ENCODE measurements at regions not wholly inside any gene's neighbourhood (a gene's known extent, or its start where the extent isn't known, plus 50 kb on each side); places are given as distances from the start of the nearest gene placed in this dataset.
"Not testable (repeated sequence)": the region's sequence is repeated elsewhere in the genome, so short reads cannot be mapped to it uniquely, and the experiment has no call there.

GRCh38 chr12:60724984-60725383, 1129.2 kb downstream of the SLC16A7 start:
- no peaks in the 10 kb centered on the region for H3K9me3 Mint-ChIP-seq (ENCODE audit: unreplicated experiment)
- ChIA-PET POLR2A (no interaction called here), CTCF (interaction anchor here (0.6 kb wide), 1 partner anchor 238 kb away, joined by 4 read pairs; no protein-coding TSS in a partner anchor)
- peaks cover 6% of the 10 kb centered on the region for H3K36me3 Mint-ChIP-seq (ENCODE audit: insufficient read depth, unreplicated experiment)
- TF ChIP-seq, protein P1, sequence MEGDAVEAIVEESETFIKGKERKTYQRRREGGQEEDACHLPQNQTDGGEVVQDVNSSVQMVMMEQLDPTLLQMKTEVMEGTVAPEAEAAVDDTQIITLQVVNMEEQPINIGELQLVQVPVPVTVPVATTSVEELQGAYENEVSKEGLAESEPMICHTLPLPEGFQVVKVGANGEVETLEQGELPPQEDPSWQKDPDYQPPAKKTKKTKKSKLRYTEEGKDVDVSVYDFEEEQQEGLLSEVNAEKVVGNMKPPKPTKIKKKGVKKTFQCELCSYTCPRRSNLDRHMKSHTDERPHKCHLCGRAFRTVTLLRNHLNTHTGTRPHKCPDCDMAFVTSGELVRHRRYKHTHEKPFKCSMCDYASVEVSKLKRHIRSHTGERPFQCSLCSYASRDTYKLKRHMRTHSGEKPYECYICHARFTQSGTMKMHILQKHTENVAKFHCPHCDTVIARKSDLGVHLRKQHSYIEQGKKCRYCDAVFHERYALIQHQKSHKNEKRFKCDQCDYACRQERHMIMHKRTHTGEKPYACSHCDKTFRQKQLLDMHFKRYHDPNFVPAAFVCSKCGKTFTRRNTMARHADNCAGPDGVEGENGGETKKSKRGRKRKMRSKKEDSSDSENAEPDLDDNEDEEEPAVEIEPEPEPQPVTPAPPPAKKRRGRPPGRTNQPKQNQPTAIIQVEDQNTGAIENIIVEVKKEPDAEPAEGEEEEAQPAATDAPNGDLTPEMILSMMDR (IDR thresholded peaks at IDR 0.05; ENCODE audit: unreplicated experiment) = no peak
- H3K27ac Mint-ChIP-seq (ENCODE audit: low read depth, unreplicated experiment) = no peak overlapping the region
- DNase-seq (ENCODE audit: unreplicated experiment) = no peak
- BruUV-seq (replicated peaks) = no TSS peak
- no peaks in the 10 kb centered on the region for H3K4me1 Mint-ChIP-seq (ENCODE audit: insufficient read depth, unreplicated experiment)
- intact Hi-C loops (cut with micrococcal nuclease) = no loop called here
- no peak overlapping the region for H3K4me3 Mint-ChIP-seq (ENCODE audit: unreplicated experiment)
- H3K27me3 Mint-ChIP-seq (ENCODE audit: insufficient read depth, unreplicated experiment) = no peaks in the 10 kb centered on the region

DNA sequence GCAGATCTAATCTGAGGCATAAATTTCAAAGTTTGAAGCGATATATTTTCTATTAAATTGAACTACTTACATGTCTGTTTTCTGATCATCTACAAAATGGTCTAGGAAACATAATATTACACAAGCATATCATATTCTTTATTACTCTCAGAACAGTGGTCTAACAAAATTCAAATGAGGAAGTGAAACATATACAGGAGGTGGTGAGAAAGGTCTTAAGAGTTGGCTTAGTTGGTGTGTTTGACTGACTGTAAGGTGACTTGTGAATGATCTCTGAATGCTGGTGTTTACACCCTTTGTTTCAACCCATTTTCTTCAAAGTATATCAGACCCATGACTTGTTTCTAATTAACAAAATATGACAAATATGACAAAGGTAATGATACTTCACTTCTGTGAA, 1156.8 kb downstream of the SLC16A7 start:
- POLR2A ChIA-PET = interaction anchor here (0.6 kb wide), 1 partner anchor 511 kb away, joined by 3 read pairs; no protein-coding TSS in a partner anchor
- DNase-seq (ENCODE audit: unreplicated experiment) = no peak
- no TSS peak for BruUV-seq (replicated peaks)
- Mint-ChIP-seq H3K36me3 (ENCODE audit: insufficient read depth, unreplicated experiment) (no peaks in the 10 kb centered on the region), H3K27ac (ENCODE audit: low read depth, unreplicated experiment) (no peak overlapping the region), H3K27me3 (ENCODE audit: insufficient read depth, unreplicated experiment) (no peaks in the 10 kb centered on the region), H3K4me3 (ENCODE audit: unreplicated experiment) (no peak overlapping the region), H3K9me3 (ENCODE audit: unreplicated experiment) (peaks cover 11% of the 10 kb centered on the region), H3K4me1 (ENCODE audit: insufficient read depth, unreplicated experiment) (no peaks in the 10 kb centered on the region)
- TF ChIP-seq, protein P1 (IDR thresholded peaks at IDR 0.05; ENCODE audit: unreplicated experiment) = no peak
- CTCF ChIA-PET = no interaction called here
- intact Hi-C loops (cut with micrococcal nuclease) = no loop called here

DNA sequence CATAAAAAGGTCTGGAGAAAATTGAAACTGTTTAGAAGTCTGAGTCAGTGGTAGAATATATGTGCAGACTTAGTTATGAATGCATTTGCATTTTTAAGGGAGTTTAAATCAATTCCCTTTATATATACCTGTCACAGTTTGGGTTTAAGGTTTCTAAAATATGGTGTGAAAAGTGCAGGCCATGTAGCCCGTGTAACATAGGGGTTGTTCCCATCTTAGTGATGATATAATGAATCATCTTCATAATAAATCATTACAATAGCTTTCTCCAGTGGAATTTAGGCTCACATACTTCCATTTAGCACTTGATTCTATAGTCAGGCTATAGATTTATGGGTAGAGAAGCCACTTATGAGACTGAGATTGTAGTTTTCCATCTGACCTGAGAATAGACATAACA, 1162.4 kb downstream of the SLC16A7 start:
- peaks cover 6% of the 10 kb centered on the region for H3K36me3 Mint-ChIP-seq (ENCODE audit: insufficient read depth, unreplicated experiment)
- H3K9me3 Mint-ChIP-seq (ENCODE audit: unreplicated experiment) = no peaks in the 10 kb centered on the region
- no peak for DNase-seq (ENCODE audit: unreplicated experiment)
- H3K27me3 Mint-ChIP-seq (ENCODE audit: insufficient read depth, unreplicated experiment) = no peaks in the 10 kb centered on the region
- TF ChIP-seq, protein P1 (IDR thresholded peaks at IDR 0.05; ENCODE audit: unreplicated experiment) = no peak
- BruUV-seq (replicated peaks) = no TSS peak
- intact Hi-C loops (cut with micrococcal nuclease) = no loop called here
- H3K4me1 Mint-ChIP-seq (ENCODE audit: insufficient read depth, unreplicated experiment) = no peaks in the 10 kb centered on the region
- ChIA-PET CTCF (no interaction called here), POLR2A (no interaction called here)
- no peak overlapping the region for H3K27ac Mint-ChIP-seq (ENCODE audit: low read depth, unreplicated experiment)
- no peak overlapping the region for H3K4me3 Mint-ChIP-seq (ENCODE audit: unreplicated experiment)

- POLR2A ChIA-PET = no interaction called here
- Mint-ChIP-seq H3K27ac (ENCODE audit: low read depth, unreplicated experiment) (no peak overlapping the region), H3K4me1 (ENCODE audit: insufficient read depth, unreplicated experiment) (no peaks in the 10 kb centered on the region), H3K36me3 (ENCODE audit: insufficient read depth, unreplicated experiment) (peaks cover 6% of the 10 kb centered on the region), H3K4me3 (ENCODE audit: unreplicated experiment) (no peak overlapping the region), H3K9me3 (ENCODE audit: unreplicated experiment) (no peaks in the 10 kb centered on the region), H3K27me3 (ENCODE audit: insufficient read depth, unreplicated experiment) (no peaks in the 10 kb centered on the region)
- TF ChIP-seq, protein P1 (IDR thresholded peaks at IDR 0.05; ENCODE audit: unreplicated experiment) = no peak
- intact Hi-C loops (cut with micrococcal nuclease) = no loop called here
- no peak for DNase-seq (ENCODE audit: unreplicated experiment)
- CTCF ChIA-PET = interaction anchor here (0.6 kb wide), 1 partner anchor 60 kb away, joined by 3 read pairs; no protein-coding TSS in a partner anchor
- BruUV-seq (replicated peaks) = no TSS peak
Observed at GRCh38 chr12:60760965-60761364, 1165.1 kb downstream of the SLC16A7 start.

DNA sequence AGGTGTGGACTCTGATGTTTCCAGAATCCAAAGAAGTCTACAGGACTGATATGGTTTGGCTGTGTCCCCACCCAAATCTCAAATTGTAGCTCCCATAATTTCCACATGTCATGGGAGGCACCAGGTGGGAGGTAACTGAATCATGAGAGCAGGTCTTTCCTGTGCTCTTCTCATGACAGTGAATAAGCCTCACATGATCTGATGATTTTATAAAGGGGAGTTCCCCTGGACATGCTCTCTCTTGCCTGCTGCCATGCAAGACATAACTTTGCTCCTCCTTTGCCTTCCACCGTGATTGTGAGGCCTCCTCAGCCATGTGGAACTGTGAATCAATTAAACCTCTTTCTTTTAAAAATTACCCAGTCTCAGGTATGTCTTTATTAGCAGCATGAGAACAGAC, 1205.3 kb downstream of the SLC16A7 start:
- H3K4me3 Mint-ChIP-seq (ENCODE audit: unreplicated experiment); POLR2A ChIA-PET; H3K9me3 Mint-ChIP-seq (ENCODE audit: unreplicated experiment); H3K36me3 Mint-ChIP-seq (ENCODE audit: insufficient read depth, unreplicated experiment); BruUV-seq (replicated peaks); H3K27ac Mint-ChIP-seq (ENCODE audit: low read depth, unreplicated experiment); H3K4me1 Mint-ChIP-seq (ENCODE audit: insufficient read depth, unreplicated experiment); intact Hi-C loops (cut with micrococcal nuclease); H3K27me3 Mint-ChIP-seq (ENCODE audit: insufficient read depth, unreplicated experiment); DNase-seq (ENCODE audit: unreplicated experiment); CTCF ChIA-PET: not testable (repeated sequence)

All from MCF 10A (cell line).